PFSK-1 (cell line): ENCODE measurements at regions not wholly inside any gene's neighbourhood (a gene's known extent, or its start where the extent isn't known, plus 50 kb on each side); places are given as distances from the start of the nearest gene placed in this dataset.

Source experiments
- POLR2AphosphoS5 ChIP-seq: IDR thresholded peaks from 2 replicates; pipeline ENCODE4 v1.6.1; 2012; ENCODE audit warnings: low read depth, mild to moderate bottlenecking, control low read depth, low read length, moderate library complexity
- SIN3A ChIP-seq: IDR thresholded peaks from 2 replicates; pipeline ENCODE4 v1.6.1; 2012; ENCODE audit warnings: mild to moderate bottlenecking, low read length, moderate library complexity, borderline replicate concordance; ENCODE audit not compliant: insufficient read depth
- TAF1 ChIP-seq: IDR thresholded peaks from 2 replicates; pipeline ENCODE4 v1.6.1; 2012; ENCODE audit warnings: low read length, control low read depth, borderline replicate concordance; ENCODE audit not compliant: insufficient read depth
- TF ChIP-seq, protein P1 (sequence below), 2 experiments: IDR thresholded peaks; 2 replicates each; pipeline versions ENCODE4 v1.6.1 to v1.8.0; 2011 to 2012; ENCODE audit warnings: low read depth in 2 of 2, low read length in 2 of 2, control low read depth in 1 of 2, inconsistent platforms in 1 of 2, mild to moderate bottlenecking in 1 of 2, moderate library complexity in 1 of 2; ENCODE audit not compliant: insufficient read depth in 1 of 2

DNA sequence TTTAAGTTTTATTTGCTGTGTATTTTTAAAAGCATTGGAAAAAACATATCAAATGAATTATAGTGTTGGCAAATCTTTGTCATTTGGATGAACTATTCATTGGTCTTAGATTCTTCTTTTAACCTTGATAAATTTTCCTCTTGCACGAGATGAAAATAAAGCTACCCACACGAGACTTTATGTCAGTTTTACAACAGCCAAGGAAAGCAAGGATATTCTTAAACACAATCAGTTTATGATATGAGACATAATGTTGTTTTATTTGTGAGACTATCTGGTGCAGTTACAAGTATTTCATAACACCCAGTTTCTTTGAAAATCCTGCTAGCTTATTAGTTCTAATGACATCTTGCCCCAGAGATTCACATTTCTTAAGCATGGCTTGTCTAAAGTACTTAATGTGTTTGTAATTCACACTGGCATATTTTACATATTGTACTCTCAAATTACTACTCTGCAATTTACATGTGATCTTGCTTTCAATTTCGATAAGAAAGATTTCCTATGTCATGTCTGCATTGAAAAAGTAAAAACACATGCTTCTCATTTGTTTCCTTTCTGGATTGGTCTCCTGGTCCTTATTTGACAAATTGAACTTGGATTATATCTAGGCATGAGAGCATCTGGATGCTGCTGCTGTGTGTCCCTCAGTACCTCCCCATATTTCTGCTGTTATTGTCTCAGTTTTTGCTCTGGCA, 955.5 kb upstream of the PCDH9 start:
- TF ChIP-seq SIN3A (no peak), TAF1 (no peak), POLR2AphosphoS5 (no peak)
- TF ChIP-seq, protein P1, sequence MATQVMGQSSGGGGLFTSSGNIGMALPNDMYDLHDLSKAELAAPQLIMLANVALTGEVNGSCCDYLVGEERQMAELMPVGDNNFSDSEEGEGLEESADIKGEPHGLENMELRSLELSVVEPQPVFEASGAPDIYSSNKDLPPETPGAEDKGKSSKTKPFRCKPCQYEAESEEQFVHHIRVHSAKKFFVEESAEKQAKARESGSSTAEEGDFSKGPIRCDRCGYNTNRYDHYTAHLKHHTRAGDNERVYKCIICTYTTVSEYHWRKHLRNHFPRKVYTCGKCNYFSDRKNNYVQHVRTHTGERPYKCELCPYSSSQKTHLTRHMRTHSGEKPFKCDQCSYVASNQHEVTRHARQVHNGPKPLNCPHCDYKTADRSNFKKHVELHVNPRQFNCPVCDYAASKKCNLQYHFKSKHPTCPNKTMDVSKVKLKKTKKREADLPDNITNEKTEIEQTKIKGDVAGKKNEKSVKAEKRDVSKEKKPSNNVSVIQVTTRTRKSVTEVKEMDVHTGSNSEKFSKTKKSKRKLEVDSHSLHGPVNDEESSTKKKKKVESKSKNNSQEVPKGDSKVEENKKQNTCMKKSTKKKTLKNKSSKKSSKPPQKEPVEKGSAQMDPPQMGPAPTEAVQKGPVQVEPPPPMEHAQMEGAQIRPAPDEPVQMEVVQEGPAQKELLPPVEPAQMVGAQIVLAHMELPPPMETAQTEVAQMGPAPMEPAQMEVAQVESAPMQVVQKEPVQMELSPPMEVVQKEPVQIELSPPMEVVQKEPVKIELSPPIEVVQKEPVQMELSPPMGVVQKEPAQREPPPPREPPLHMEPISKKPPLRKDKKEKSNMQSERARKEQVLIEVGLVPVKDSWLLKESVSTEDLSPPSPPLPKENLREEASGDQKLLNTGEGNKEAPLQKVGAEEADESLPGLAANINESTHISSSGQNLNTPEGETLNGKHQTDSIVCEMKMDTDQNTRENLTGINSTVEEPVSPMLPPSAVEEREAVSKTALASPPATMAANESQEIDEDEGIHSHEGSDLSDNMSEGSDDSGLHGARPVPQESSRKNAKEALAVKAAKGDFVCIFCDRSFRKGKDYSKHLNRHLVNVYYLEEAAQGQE (IDR thresholded peaks at IDR 0.05; ENCODE audit: insufficient read depth in 1 of 2, low read depth in 2 of 2, low read length in 2 of 2) = no peak
